ENCODE measurements at regions not wholly inside any gene's neighbourhood (a gene's known extent, or its start where the extent isn't known, plus 50 kb on each side); places are given as distances from the start of the nearest gene placed in this dataset.

- DNase-seq (ENCODE audit: extremely low spot score): no peak
- TF ChIP-seq, protein P1, sequence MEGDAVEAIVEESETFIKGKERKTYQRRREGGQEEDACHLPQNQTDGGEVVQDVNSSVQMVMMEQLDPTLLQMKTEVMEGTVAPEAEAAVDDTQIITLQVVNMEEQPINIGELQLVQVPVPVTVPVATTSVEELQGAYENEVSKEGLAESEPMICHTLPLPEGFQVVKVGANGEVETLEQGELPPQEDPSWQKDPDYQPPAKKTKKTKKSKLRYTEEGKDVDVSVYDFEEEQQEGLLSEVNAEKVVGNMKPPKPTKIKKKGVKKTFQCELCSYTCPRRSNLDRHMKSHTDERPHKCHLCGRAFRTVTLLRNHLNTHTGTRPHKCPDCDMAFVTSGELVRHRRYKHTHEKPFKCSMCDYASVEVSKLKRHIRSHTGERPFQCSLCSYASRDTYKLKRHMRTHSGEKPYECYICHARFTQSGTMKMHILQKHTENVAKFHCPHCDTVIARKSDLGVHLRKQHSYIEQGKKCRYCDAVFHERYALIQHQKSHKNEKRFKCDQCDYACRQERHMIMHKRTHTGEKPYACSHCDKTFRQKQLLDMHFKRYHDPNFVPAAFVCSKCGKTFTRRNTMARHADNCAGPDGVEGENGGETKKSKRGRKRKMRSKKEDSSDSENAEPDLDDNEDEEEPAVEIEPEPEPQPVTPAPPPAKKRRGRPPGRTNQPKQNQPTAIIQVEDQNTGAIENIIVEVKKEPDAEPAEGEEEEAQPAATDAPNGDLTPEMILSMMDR (IDR thresholded peaks at IDR 0.05; ENCODE audit: control extremely low read depth, extremely low read depth, low read depth, missing control alignments): no peak
- ChIA-PET CTCF (no interaction called here), POLR2A (no interaction called here)
Measured at GRCh38 chr3:161859865-161860450, 363.4 kb downstream of the OTOL1 start.

DNA sequence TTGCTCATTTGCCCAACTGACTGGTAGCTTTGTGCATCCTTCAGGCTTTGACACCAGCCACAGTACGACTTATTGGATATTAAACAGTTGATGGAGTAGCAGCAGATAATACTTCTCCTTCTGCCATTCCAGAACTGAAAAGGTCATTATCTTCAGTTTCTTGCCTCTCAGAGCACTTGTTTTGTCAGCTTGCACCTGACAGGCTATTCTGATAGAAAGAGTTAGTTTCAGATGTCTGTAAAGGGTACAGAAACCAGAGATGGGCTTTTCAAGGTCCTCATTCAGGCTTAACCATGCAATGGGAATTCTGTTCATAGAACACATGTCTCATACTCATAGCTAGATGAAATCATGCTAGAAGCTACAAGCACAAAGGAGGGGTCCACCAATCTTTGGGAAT lies 367.2 kb downstream of the OTOL1 start:
- ChIA-PET POLR2A (no interaction called here), CTCF (interaction anchor here (0.9 to 1.2 kb wide), 2 partner anchors 8 to 24 kb away, joined by 3 to 5 read pairs; no protein-coding TSS in a partner anchor)
- TF ChIP-seq, protein P1 (IDR thresholded peaks at IDR 0.05; ENCODE audit: control extremely low read depth, extremely low read depth, low read depth, missing control alignments): no peak
- no peak for DNase-seq (ENCODE audit: extremely low spot score)

GRCh38 chr3:161866176-161866575 lies 369.6 kb downstream of the OTOL1 start:
- TF ChIP-seq, protein P1 (IDR thresholded peaks at IDR 0.05; ENCODE audit: control extremely low read depth, extremely low read depth, low read depth, missing control alignments): no peak
- CTCF ChIA-PET: no interaction called here
- POLR2A ChIA-PET: no interaction called here
- no peak for DNase-seq (ENCODE audit: extremely low spot score)

- TF ChIP-seq, protein P1 (IDR thresholded peaks at IDR 0.05; ENCODE audit: control extremely low read depth, extremely low read depth, low read depth, missing control alignments): no peak
- CTCF ChIA-PET: no interaction called here
- no peak for DNase-seq (ENCODE audit: extremely low spot score)
- POLR2A ChIA-PET: no interaction called here
Measured at GRCh38 chr3:161875483-161875882, 378.9 kb downstream of the OTOL1 start.

DNA sequence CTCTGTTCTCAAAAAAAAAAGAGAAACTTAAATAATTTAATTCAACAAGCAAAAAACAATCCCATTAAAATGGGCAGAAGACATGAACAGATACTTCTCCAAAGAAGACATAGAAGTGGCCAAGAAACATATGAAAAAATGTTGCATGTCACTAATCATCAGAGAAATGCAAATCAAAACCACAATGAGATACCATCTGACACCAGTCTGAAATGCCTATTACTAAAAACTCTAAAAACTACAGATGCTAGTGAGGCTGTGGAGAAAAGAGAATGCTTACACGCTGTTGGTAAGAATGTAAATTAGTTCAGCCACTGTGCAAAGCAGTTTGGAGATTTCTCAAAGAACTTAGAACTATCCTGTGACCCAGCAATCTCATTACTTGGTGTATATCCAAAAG lies 382.9 kb downstream of the OTOL1 start:
- CTCF ChIA-PET: no interaction called here
- DNase-seq (ENCODE audit: extremely low spot score): no peak
- POLR2A ChIA-PET: no interaction called here
- TF ChIP-seq, protein P1 (IDR thresholded peaks at IDR 0.05; ENCODE audit: control extremely low read depth, extremely low read depth, low read depth, missing control alignments): no peak

- TF ChIP-seq, protein P1 (IDR thresholded peaks at IDR 0.05; ENCODE audit: control extremely low read depth, extremely low read depth, low read depth, missing control alignments): no peak
- ChIA-PET POLR2A (no interaction called here), CTCF (interaction anchor here (1.0 to 1.5 kb wide), 4 partner anchors 11 to 30 kb away, joined by 3 to 4 read pairs (median 3); no protein-coding TSS in a partner anchor)
- DNase-seq (ENCODE audit: extremely low spot score): no peak
Measured at GRCh38 chr3:161884830-161885229, 388.2 kb downstream of the OTOL1 start.
